ENCODE measurements at regions not wholly inside any gene's neighbourhood (a gene's known extent, or its start where the extent isn't known, plus 50 kb on each side); places are given as distances from the start of the nearest gene placed in this dataset.

DNA sequence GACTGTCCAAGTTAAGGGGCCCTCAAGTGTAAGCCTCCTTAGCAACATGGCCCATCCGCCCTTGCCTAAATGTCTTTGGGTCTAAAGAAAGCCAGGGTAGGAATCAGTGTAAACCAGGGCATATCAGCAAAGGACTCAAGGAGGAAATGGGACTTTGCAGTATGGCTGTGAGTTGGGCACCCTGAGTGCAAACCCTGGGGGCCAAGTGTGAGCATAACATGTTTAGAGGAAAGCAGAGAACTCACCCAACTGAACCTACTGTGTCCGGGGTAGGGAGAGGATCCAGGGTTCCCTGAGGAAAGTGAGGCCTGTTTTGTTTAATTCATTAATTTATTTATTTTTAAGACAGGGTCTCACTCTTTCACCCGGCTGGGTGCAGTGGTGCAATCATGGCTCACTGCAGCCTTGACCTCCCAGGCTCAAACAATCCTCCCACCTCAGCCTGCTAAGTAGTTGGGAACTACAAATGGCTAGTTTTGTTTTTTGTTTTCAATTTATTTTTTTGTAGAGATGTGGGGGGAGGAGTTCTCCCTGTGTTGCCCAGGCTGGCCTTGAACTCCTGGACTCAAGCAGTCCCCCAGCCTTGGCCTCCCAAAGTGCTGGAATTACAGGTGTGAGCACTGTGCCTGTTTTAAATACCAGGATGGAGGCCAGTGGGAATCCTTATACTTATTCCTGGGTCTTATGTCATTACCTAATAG is 51.0 kb upstream of the ACTR3 start:
- TF ChIP-seq, protein P1, sequence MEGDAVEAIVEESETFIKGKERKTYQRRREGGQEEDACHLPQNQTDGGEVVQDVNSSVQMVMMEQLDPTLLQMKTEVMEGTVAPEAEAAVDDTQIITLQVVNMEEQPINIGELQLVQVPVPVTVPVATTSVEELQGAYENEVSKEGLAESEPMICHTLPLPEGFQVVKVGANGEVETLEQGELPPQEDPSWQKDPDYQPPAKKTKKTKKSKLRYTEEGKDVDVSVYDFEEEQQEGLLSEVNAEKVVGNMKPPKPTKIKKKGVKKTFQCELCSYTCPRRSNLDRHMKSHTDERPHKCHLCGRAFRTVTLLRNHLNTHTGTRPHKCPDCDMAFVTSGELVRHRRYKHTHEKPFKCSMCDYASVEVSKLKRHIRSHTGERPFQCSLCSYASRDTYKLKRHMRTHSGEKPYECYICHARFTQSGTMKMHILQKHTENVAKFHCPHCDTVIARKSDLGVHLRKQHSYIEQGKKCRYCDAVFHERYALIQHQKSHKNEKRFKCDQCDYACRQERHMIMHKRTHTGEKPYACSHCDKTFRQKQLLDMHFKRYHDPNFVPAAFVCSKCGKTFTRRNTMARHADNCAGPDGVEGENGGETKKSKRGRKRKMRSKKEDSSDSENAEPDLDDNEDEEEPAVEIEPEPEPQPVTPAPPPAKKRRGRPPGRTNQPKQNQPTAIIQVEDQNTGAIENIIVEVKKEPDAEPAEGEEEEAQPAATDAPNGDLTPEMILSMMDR (IDR thresholded peaks at IDR 0.05; ENCODE audit: insufficient read depth, low read depth, low read length): no peak
- DNase-seq (ENCODE audit: low read depth): no peak
- no peak overlapping the region for H3K4me3 ChIP-seq (ENCODE audit: low read depth, low read length)

DNA sequence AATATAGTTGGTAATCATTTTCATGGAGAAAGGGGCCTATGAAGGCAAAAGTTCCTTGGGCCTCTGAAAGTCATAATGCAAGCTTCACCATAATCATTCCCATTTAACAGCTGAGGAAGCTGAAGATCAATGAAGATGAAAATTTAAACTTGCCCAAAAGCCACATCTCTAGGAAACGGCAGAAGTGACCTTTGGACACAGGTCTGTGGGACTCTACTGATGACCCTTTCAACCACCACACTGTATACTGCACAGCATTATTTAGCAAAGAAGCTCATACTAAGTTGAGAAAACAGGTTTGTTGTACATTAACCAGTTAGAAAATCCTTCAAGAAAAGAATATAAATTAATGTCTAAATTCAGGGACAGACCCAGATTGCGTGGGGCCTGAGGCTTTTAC is 51.6 kb upstream of the ACTR3 start:
- TF ChIP-seq, protein P1 (IDR thresholded peaks at IDR 0.05; ENCODE audit: insufficient read depth, low read depth, low read length): no peak
- DNase-seq (ENCODE audit: low read depth): no peak
- H3K4me3 ChIP-seq (ENCODE audit: low read depth, low read length): no peak overlapping the region

DNA sequence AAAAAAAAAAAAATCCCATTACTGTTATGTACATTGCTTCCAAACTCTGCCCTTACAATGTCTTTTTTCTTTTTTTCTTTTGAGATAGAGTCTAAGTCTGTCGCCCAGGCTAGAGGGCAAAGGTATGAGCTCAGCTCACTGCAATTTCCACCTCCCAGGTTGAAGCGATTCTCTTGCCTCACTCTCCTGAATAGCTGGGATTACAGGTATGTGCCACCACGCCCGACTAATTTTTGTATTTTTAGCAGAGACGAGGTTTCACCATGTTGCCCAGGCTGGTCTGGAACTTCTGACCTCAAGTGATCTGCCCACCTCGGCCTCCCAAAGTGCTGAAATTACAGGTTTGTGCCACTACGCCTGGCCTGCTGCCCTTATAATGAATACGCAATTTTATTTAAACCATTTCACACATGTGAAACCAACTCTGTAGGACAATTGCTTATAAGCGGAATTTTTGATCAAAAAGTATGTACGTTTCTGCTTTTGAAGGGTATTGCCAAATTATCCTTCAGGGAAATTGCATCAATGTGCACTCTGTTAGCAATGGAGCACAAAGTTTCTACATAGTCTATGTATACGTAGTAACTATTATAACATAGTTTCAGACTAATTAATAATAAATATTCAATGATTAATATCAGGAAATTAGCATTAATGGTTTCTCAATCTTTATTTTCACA is 55.7 kb upstream of the ACTR3 start:
- DNase-seq (ENCODE audit: low read depth): no peak
- H3K4me3 ChIP-seq (ENCODE audit: low read depth, low read length): no peak overlapping the region
- TF ChIP-seq, protein P1 (IDR thresholded peaks at IDR 0.05; ENCODE audit: insufficient read depth, low read depth, low read length): no peak

DNA sequence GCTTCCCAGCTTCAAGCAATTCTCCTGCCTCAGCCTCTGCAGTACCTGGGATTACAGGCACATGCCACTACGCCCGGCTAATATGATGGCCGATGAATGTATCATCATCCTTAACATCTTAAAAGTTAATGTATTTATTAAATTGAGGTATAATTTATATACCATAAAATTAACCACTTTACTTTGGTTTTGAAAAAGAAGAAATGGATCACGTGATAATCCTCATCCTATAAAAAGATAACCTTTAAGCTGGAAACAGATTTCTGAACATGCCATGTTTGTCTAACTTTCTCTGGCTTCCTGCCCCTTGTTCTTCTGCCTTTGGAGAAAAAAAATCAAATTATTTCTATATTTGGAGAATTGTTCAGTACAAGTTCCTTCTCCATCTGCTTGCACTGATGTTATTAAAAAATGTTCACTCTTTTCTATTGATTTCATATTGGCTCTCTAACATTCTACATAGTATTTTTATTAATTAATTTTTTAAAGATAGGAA is 57.0 kb upstream of the ACTR3 start:
- no peak overlapping the region for H3K4me3 ChIP-seq (ENCODE audit: low read depth, low read length)
- DNase-seq (ENCODE audit: low read depth): no peak
- TF ChIP-seq, protein P1 (IDR thresholded peaks at IDR 0.05; ENCODE audit: insufficient read depth, low read depth, low read length): no peak

DNA sequence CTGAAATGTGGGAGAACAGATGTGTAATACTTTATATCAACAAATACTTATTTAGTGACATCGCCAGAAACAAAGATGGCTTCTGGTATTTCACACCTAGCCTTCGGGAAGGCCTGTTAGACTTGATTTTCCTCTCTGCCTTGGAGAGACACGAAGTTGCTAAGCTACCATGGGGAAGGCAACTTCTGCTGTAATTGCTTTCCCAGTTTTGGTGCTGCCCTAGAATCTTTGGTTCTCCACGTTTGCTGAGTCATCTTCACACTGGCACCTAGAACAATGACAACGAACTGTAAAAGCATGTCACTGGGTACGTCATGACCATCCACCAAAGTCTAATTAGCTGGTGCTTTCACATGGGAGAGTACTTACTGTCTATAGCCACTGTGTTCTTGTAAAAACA is 58.7 kb upstream of the ACTR3 start:
- H3K4me3 ChIP-seq (ENCODE audit: low read depth, low read length): no peak overlapping the region
- DNase-seq (ENCODE audit: low read depth): no peak
- TF ChIP-seq, protein P1 (IDR thresholded peaks at IDR 0.05; ENCODE audit: insufficient read depth, low read depth, low read length): no peak

DNA sequence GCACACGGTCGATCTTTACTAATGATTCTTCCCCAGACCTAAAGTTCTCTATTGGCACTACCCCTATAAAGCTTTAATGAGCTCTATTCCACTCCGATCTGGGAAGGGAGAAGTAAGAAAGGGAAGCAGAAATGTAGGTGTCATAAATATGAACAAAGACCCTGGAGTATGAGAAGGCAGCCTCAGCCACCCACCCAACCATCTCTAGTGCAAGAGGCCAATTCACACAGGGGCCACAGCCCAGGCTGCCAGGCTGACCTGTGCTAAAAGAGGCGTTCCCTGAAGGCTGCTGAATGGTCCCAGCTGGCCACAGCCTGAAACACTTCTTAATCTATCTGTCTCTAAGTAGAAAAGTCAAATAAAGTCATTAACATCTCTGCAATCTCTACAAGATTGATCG is 60.1 kb upstream of the ACTR3 start:
- TF ChIP-seq, protein P1 (IDR thresholded peaks at IDR 0.05; ENCODE audit: insufficient read depth, low read depth, low read length): no peak
- H3K4me3 ChIP-seq (ENCODE audit: low read depth, low read length): no peak overlapping the region
- DNase-seq (ENCODE audit: low read depth): no peak

Measured in fibroblast of villous mesenchyme (primary cell).